GM18868 (cell line): ENCODE measurements at regions not wholly inside any gene's neighbourhood (a gene's known extent, or its start where the extent isn't known, plus 50 kb on each side); places are given as distances from the start of the nearest gene placed in this dataset.
A peak's percentile ranks its signal among the peaks of the same experiment; 100 is the strongest.

ENCODE experiments used
- ATAC-seq: cut with Tn5 transposase; IDR thresholded peaks from one replicate; pipeline ENCODE4 v1.9.1; 2021; ENCODE audit warnings: mild to moderate bottlenecking, moderate library complexity; ENCODE audit not compliant: unreplicated experiment

GRCh38 chr2:126358122-126358521, 297.8 kb upstream of the GYPC start:
- no peak for ATAC-seq

GRCh38 chr2:126359494-126359893, 296.5 kb upstream of the GYPC start:
- peak; percentile 80 for ATAC-seq

- no peak for ATAC-seq
Measured at GRCh38 chr2:126367361-126367760, 288.6 kb upstream of the GYPC start.

GRCh38 chr2:126368758-126369157, 287.2 kb upstream of the GYPC start:
- ATAC-seq = no peak

- ATAC-seq = no peak
Measured at GRCh38 chr2:126370201-126370600, 285.8 kb upstream of the GYPC start.

- ATAC-seq = no peak
Measured at GRCh38 chr2:126372406-126372805, 283.6 kb upstream of the GYPC start.

- ATAC-seq = no peak
Measured at GRCh38 chr2:126378176-126378575, 277.8 kb upstream of the GYPC start.

- ATAC-seq = no peak
Measured at GRCh38 chr2:126381091-126381490, 274.9 kb upstream of the GYPC start.

GRCh38 chr2:126382998-126383397, 273.0 kb upstream of the GYPC start:
- ATAC-seq = no peak

GRCh38 chr2:126383800-126384199, 272.2 kb upstream of the GYPC start:
- no peak for ATAC-seq

- ATAC-seq = no peak
Measured at GRCh38 chr2:126385441-126385840, 270.5 kb upstream of the GYPC start.

GRCh38 chr2:126385983-126386382, 270.0 kb upstream of the GYPC start:
- ATAC-seq = no peak

GRCh38 chr2:126389446-126389845, 266.5 kb upstream of the GYPC start:
- ATAC-seq = no peak

GRCh38 chr2:126392889-126393288, 263.1 kb upstream of the GYPC start:
- no peak for ATAC-seq

- ATAC-seq = peak; percentile 49
Measured at GRCh38 chr2:126399001-126399400, 257.0 kb upstream of the GYPC start.

- ATAC-seq = no peak
Measured at GRCh38 chr2:126403039-126403628, 252.8 kb upstream of the GYPC start.

GRCh38 chr2:126406267-126406666, 249.7 kb upstream of the GYPC start:
- no peak for ATAC-seq

- ATAC-seq = no peak
Measured at GRCh38 chr2:126408671-126409070, 247.3 kb upstream of the GYPC start.

- ATAC-seq = no peak
Measured at GRCh38 chr2:126409850-126410249, 246.1 kb upstream of the GYPC start.

GRCh38 chr2:126413079-126413478, 242.9 kb upstream of the GYPC start:
- no peak for ATAC-seq

GRCh38 chr2:126419403-126419802, 236.6 kb upstream of the GYPC start:
- ATAC-seq = no peak

GRCh38 chr2:126425943-126426342, 230.0 kb upstream of the GYPC start:
- no peak for ATAC-seq

GRCh38 chr2:126429103-126429502, 226.9 kb upstream of the GYPC start:
- ATAC-seq = no peak
